K562 (cell line): ENCODE measurements at regions not wholly inside any gene's neighbourhood (a gene's known extent, or its start where the extent isn't known, plus 50 kb on each side); places are given as distances from the start of the nearest gene placed in this dataset.

ENCODE experiments used
- RNF219 ChIP-seq: fragments of 250-450 bp; sonication (Bioruptor Pico); IDR thresholded peaks from 2 replicates; pipeline ENCODE4 v1.5.0; 2022; ENCODE audit warnings: mild to moderate bottlenecking
- TF ChIP-seq, protein P1 (sequence below): sonication (generic); formaldehyde crosslinking; IDR thresholded peaks from 2 replicates; pipeline ENCODE4 v1.8.0; 2023; ENCODE audit warnings: missing genetic modification reagents, mild to moderate bottlenecking, borderline replicate concordance
- TF ChIP-seq, protein P2 (sequence below): fragments of 250-450 bp; sonication (Bioruptor Pico); IDR thresholded peaks from 2 replicates; pipeline ENCODE4 v1.5.0; 2021; ENCODE audit warnings: mild to moderate bottlenecking, moderate library complexity

DNA sequence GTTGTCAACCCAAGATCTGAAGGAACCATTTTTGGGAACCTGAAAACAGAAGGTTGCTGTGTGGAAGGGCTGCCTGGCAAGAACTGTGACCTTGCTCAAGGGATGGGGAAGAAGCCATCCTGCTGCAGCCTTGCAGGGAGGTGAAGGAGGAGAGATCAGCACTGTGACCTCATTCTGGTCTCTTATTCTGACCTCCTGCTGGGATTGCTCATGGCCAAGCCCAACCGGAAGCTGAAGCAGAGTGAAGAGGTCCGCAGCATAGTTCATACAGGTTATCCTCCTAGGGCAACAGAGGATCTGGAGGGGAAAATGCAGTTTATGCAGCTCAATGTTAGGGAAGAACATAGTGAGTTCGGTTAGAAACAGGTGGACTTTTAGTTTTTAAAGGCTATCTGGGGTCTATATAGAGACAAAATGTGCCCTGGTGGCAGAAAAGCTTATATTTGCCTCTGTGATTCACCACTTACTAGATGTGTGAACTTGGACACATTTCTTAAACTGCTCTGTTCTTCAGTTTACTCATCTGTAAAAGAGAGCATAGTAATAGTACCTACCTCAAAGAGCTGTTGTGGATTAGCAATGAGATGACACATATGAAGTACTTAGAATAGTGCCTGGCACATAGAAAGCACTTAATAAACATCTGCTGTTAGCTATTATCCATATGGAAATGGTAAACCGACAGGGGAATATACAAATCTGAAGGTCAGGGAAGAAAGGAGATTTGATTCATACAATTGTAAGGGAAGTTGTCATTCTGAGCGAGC, 57.9 kb upstream of the BNC2 start (continued):
- TF ChIP-seq, protein P1, sequence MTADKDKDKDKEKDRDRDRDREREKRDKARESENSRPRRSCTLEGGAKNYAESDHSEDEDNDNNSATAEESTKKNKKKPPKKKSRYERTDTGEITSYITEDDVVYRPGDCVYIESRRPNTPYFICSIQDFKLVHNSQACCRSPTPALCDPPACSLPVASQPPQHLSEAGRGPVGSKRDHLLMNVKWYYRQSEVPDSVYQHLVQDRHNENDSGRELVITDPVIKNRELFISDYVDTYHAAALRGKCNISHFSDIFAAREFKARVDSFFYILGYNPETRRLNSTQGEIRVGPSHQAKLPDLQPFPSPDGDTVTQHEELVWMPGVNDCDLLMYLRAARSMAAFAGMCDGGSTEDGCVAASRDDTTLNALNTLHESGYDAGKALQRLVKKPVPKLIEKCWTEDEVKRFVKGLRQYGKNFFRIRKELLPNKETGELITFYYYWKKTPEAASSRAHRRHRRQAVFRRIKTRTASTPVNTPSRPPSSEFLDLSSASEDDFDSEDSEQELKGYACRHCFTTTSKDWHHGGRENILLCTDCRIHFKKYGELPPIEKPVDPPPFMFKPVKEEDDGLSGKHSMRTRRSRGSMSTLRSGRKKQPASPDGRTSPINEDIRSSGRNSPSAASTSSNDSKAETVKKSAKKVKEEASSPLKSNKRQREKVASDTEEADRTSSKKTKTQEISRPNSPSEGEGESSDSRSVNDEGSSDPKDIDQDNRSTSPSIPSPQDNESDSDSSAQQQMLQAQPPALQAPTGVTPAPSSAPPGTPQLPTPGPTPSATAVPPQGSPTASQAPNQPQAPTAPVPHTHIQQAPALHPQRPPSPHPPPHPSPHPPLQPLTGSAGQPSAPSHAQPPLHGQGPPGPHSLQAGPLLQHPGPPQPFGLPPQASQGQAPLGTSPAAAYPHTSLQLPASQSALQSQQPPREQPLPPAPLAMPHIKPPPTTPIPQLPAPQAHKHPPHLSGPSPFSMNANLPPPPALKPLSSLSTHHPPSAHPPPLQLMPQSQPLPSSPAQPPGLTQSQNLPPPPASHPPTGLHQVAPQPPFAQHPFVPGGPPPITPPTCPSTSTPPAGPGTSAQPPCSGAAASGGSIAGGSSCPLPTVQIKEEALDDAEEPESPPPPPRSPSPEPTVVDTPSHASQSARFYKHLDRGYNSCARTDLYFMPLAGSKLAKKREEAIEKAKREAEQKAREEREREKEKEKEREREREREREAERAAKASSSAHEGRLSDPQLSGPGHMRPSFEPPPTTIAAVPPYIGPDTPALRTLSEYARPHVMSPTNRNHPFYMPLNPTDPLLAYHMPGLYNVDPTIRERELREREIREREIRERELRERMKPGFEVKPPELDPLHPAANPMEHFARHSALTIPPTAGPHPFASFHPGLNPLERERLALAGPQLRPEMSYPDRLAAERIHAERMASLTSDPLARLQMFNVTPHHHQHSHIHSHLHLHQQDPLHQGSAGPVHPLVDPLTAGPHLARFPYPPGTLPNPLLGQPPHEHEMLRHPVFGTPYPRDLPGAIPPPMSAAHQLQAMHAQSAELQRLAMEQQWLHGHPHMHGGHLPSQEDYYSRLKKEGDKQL (CRISPR knock-in tag): no peak
- TF ChIP-seq RNF219: no peak
- TF ChIP-seq, protein P2, sequence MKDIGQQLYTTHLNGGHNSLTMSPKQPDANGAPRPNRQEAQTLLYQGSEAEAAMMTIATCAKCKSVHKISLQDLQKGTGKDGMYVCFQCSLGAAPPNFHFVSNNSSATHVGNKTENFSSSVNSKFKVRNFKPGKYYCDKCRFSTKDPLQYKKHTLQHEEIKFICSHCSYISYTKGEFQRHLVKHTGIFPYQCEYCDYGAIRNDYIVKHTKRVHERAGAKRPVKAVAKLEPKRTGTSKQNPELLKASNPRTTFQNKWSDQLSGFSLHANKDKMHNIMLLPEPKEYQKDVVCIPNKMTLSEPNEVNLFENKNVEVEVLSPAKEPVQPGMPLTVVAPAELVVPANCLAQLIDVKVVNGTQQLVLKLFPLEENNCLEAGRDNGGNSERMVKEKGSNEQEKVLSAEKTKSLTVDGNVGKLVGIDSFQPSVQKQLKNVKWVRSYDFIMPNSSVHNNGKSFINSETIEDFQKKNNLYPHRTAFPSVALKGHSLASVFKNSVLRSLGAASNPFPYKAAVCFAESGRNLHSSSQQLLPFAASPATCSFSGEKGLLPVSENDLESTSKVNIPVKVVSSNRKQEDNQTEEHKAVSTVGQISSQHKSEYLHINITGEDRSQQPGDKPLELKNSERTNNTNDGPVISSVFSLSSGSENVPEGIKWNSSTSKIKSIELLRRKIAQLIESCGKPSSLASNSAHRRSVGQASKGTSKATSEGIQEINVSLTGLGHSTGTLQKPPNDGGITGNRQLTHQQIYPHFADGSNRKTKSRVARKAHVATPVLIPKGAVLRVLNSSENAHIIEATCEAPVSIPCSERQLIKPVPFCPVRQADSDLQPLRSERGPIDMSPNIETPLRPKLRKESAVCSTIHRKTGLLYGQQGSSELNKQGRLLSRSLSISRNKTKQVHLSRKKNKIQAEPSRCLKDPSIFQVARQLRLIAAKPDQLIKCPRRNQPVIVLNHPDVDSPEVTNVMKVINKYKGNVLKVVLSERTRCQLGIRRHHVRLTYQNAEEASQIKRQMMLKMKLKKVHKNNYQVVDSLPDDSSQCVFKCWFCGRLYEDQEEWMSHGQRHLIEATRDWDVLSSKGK: no peak
